Mesenteric fat pad (tissue), 1 donor: ENCODE measurements at regions not wholly inside any gene's neighbourhood (a gene's known extent, or its start where the extent isn't known, plus 50 kb on each side); places are given as distances from the start of the nearest gene placed in this dataset.

Source experiments
- DNase-seq: peaks from one replicate; pipeline ENCODE4 v3.0.0-alpha.2; 2020; ENCODE audit warnings: low spot score
- donor health status: DM: yes; HTN: yes; CAD: no.

GRCh38 chr2:23005469-23005868, 379.5 kb upstream of the KLHL29 start:
- no peak for DNase-seq

- DNase-seq = no peak
Measured at GRCh38 chr2:23007631-23008235, 377.2 kb upstream of the KLHL29 start.

GRCh38 chr2:23008440-23008839, 376.5 kb upstream of the KLHL29 start:
- DNase-seq = no peak

GRCh38 chr2:23008951-23009350, 376.0 kb upstream of the KLHL29 start:
- DNase-seq = no peak

- no peak for DNase-seq
Measured at GRCh38 chr2:23009545-23010149, 375.3 kb upstream of the KLHL29 start.

GRCh38 chr2:23012499-23012898, 372.5 kb upstream of the KLHL29 start:
- DNase-seq = no peak

GRCh38 chr2:23015651-23016200, 369.3 kb upstream of the KLHL29 start:
- DNase-seq = no peak

- DNase-seq = no peak
Measured at GRCh38 chr2:23019476-23019875, 365.5 kb upstream of the KLHL29 start.

GRCh38 chr2:23020659-23021058, 364.3 kb upstream of the KLHL29 start:
- DNase-seq = no peak

GRCh38 chr2:23021311-23022120, 363.5 kb upstream of the KLHL29 start:
- DNase-seq = no peak

GRCh38 chr2:23023722-23024121, 361.3 kb upstream of the KLHL29 start:
- DNase-seq = no peak

GRCh38 chr2:23026671-23027070, 358.3 kb upstream of the KLHL29 start:
- DNase-seq = no peak

- no peak for DNase-seq
Measured at GRCh38 chr2:23027396-23027795, 357.6 kb upstream of the KLHL29 start.

GRCh38 chr2:23028106-23028505, 356.9 kb upstream of the KLHL29 start:
- no peak for DNase-seq

- DNase-seq = no peak
Measured at GRCh38 chr2:23029111-23029510, 355.9 kb upstream of the KLHL29 start.

GRCh38 chr2:23029951-23030350, 355.0 kb upstream of the KLHL29 start:
- no peak for DNase-seq

- no peak for DNase-seq
Measured at GRCh38 chr2:23034996-23035395, 350.0 kb upstream of the KLHL29 start.

- no peak for DNase-seq
Measured at GRCh38 chr2:23036629-23037028, 348.4 kb upstream of the KLHL29 start.

GRCh38 chr2:23037596-23037995, 347.4 kb upstream of the KLHL29 start:
- no peak for DNase-seq

GRCh38 chr2:23041443-23041842, 343.5 kb upstream of the KLHL29 start:
- DNase-seq = no peak

- DNase-seq = no peak
Measured at GRCh38 chr2:23042216-23042906, 342.6 kb upstream of the KLHL29 start.

GRCh38 chr2:23050388-23050787, 334.6 kb upstream of the KLHL29 start:
- DNase-seq = no peak
